Neural cell (in vitro differentiated cells): ENCODE measurements at regions not wholly inside any gene's neighbourhood (a gene's known extent, or its start where the extent isn't known, plus 50 kb on each side); places are given as distances from the start of the nearest gene placed in this dataset.
A peak's percentile ranks its signal among the peaks of the same experiment; 100 is the strongest.

Experiments used
- H2AFZ ChIP-seq: fragments of 200-600, 300-800 bp; sonication (generic), shearing (Covaris generic); 2 replicates; pipeline ENCODE4 v1.6.0; 2014; ENCODE audit warnings: low read depth, mild to moderate bottlenecking, antibody characterized with exemption, low read length, moderate library complexity
- H3F3A ChIP-seq: fragments of 200-600 bp; shearing (Covaris generic); 2 replicates; pipeline ENCODE4 v1.6.1; 2016; ENCODE audit warnings: mild to moderate bottlenecking, moderate library complexity, mixed read lengths, antibody characterized with exemption, low read length; ENCODE audit not compliant: insufficient read depth, poor library complexity, severe bottlenecking
- H3K27ac ChIP-seq: fragments of 200-600, 300-800 bp; sonication (generic), shearing (Covaris generic); 2 replicates; pipeline ENCODE4 v1.5.1; 2014; ENCODE audit warnings: mild to moderate bottlenecking, low read length, moderate library complexity
- H3K27me3 ChIP-seq: fragments of 300-800, 200-600 bp; sonication (generic), shearing (Covaris generic); 2 replicates; pipeline ENCODE4 v1.6.0; 2014; ENCODE audit warnings: mild to moderate bottlenecking, low read depth, low read length, moderate library complexity; ENCODE audit not compliant: insufficient read depth
- H3K36me3 ChIP-seq: fragments of 300-800, 200-600 bp; sonication (generic), shearing (Covaris generic); 2 replicates; pipeline ENCODE4 v1.5.1; 2014; ENCODE audit warnings: mild to moderate bottlenecking, antibody characterized with exemption, low read length, moderate library complexity; ENCODE audit not compliant: insufficient read depth
- H3K4me2 ChIP-seq: fragments of 300-800, 200-600 bp; sonication (generic), shearing (Covaris generic); 2 replicates; pipeline ENCODE4 v1.6.0; 2014; ENCODE audit warnings: mild to moderate bottlenecking, low read length
- H3K4me3 ChIP-seq: fragments of 300-800, 200-600 bp; sonication (generic), shearing (Covaris generic); 2 replicates; pipeline ENCODE4 v1.5.1; 2014; ENCODE audit warnings: mild to moderate bottlenecking, low read length, moderate library complexity
- H3K79me2 ChIP-seq: fragments of 200-600 bp; shearing (Covaris generic); replicated peaks from 2 replicates; pipeline ENCODE4 v1.6.0; 2014; ENCODE audit warnings: mild to moderate bottlenecking, low read length, moderate library complexity; ENCODE audit not compliant: insufficient read depth
- H3K9ac ChIP-seq: fragments of 300-800, 200-600 bp; sonication (generic), shearing (Covaris generic); 2 replicates; pipeline ENCODE4 v1.6.1; 2016; ENCODE audit warnings: mild to moderate bottlenecking, low read length, mixed read lengths
- H3K9me2 ChIP-seq: fragments of 200-600 bp; shearing (Covaris generic); 2 replicates; pipeline ENCODE4 v1.6.1; 2016; ENCODE audit warnings: mild to moderate bottlenecking, low read length, mixed read lengths; ENCODE audit not compliant: insufficient read depth
- H3K9me3 ChIP-seq: fragments of 200-600, 300-800 bp; sonication (generic), shearing (Covaris generic); 2 replicates; pipeline ENCODE4 v1.6.1; 2016; ENCODE audit warnings: mild to moderate bottlenecking, mixed run types, low read length, moderate library complexity, mixed read lengths
- H4K20me1 ChIP-seq: fragments of 200-600 bp; shearing (Covaris generic); 2 replicates; pipeline ENCODE4 v1.6.1; 2016; ENCODE audit warnings: mild to moderate bottlenecking, mixed run types; ENCODE audit not compliant: insufficient read depth
- EP300 ChIP-seq: fragments of 450-650 bp; conservative IDR thresholded peaks from 2 replicates; pipeline ENCODE4 v1.6.1; 2014; ENCODE audit warnings: antibody characterized with exemption, mild to moderate bottlenecking, moderate library complexity; ENCODE audit not compliant: poor library complexity, severe bottlenecking
- EZH2 ChIP-seq: fragments of 200-600, 300-800 bp; shearing (Covaris generic), sonication (generic); IDR thresholded peaks from 2 replicates; pipeline ENCODE4 v1.6.1; 2014; ENCODE audit warnings: antibody characterized with exemption, low read length, borderline replicate concordance, mild to moderate bottlenecking; ENCODE audit not compliant: insufficient read depth, poor library complexity, severe bottlenecking
- MXI1 ChIP-seq: fragments of 450-650 bp; conservative IDR thresholded peaks from 2 replicates; pipeline ENCODE4 v1.6.1; 2014; ENCODE audit warnings: antibody characterized with exemption, mild to moderate bottlenecking; ENCODE audit not compliant: poor library complexity, severe bottlenecking
- POLR2AphosphoS5 ChIP-seq: IDR thresholded peaks from 2 replicates; pipeline ENCODE4 v1.6.1; 2012
- RAD21 ChIP-seq: fragments of 450-650 bp; conservative IDR thresholded peaks from 2 replicates; pipeline ENCODE4 v1.6.1; 2014; ENCODE audit warnings: antibody characterized with exemption, mild to moderate bottlenecking, moderate library complexity
- SMC3 ChIP-seq: fragments of 450-650 bp; conservative IDR thresholded peaks from 2 replicates; pipeline ENCODE4 v1.6.1; 2014; ENCODE audit warnings: antibody characterized with exemption, mild to moderate bottlenecking, moderate library complexity; ENCODE audit not compliant: poor library complexity
- TAF1 ChIP-seq: IDR thresholded peaks from 2 replicates; pipeline ENCODE4 v1.6.1; 2012; ENCODE audit warnings: low read depth
- TF ChIP-seq, protein P1 (sequence below): fragments of 450-650 bp; IDR thresholded peaks from 2 replicates; pipeline ENCODE4 v1.5.1; 2014; ENCODE audit warnings: antibody characterized with exemption, mild to moderate bottlenecking, moderate library complexity; ENCODE audit not compliant: poor library complexity, severe bottlenecking
- TF ChIP-seq, protein P2 (sequence below): IDR thresholded peaks from 2 replicates; pipeline ENCODE4 v1.6.1; 2012; ENCODE audit warnings: borderline replicate concordance

DNA sequence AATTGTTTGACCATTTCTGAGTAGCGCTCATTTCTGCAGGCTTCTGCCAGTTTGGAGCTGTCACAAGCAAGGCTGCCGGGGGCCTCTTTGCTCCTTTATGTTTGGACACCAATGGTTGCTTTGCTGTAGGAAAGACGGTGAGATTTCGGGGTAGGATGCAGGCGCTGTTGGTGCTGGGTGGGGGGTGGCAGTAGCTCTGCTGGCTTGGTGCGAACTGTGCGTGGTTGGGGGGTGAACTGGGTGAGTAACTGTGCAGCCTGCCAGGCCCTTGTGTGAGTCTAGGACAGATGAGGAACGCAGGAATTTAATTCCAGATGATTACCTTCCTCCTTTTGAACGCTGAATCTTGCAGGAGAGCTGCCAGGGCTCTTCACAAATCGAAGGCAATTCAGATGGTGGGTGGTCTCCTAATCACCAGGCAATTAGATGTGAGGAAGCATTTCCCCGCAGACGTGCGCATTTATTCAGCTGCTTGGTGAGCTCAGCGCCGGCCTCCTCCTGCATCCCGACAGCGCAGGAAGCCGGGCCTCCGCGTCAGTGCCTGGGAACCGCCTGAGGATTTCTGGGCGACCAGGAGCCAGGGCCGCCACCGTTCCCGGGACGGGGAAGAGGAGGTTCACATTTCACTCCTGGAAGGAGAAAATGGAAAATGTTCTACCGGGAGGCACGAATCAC, 154.4 kb downstream of the FOXL1 start:
- Histone ChIP-seq H3K9me2 (no peaks in the 10 kb centered on the region), H3K36me3 (no peaks in the 10 kb centered on the region), H3K4me3 (peak overlapping the region; percentile 55), H3K9ac (peak overlapping the region; percentile 44), H3K79me2 (no peaks in the 10 kb centered on the region), H2AFZ (peak overlapping the region; percentile 61), H4K20me1 (no peaks in the 10 kb centered on the region), H3K27ac (peak overlapping the region; percentile 74), H3K4me2 (peak overlapping the region; percentile 4), H3F3A (peaks cover 9% of the 10 kb centered on the region), H3K9me3 (no peaks in the 10 kb centered on the region), H3K27me3 (no peaks in the 10 kb centered on the region)
- TF ChIP-seq, protein P1, sequence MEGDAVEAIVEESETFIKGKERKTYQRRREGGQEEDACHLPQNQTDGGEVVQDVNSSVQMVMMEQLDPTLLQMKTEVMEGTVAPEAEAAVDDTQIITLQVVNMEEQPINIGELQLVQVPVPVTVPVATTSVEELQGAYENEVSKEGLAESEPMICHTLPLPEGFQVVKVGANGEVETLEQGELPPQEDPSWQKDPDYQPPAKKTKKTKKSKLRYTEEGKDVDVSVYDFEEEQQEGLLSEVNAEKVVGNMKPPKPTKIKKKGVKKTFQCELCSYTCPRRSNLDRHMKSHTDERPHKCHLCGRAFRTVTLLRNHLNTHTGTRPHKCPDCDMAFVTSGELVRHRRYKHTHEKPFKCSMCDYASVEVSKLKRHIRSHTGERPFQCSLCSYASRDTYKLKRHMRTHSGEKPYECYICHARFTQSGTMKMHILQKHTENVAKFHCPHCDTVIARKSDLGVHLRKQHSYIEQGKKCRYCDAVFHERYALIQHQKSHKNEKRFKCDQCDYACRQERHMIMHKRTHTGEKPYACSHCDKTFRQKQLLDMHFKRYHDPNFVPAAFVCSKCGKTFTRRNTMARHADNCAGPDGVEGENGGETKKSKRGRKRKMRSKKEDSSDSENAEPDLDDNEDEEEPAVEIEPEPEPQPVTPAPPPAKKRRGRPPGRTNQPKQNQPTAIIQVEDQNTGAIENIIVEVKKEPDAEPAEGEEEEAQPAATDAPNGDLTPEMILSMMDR, result no peak
- peak; percentile 26 for TF ChIP-seq RAD21
- TF ChIP-seq POLR2AphosphoS5, result peak; percentile 59
- no peak for TF ChIP-seq EZH2
- TF ChIP-seq TAF1, result no peak
- TF ChIP-seq, protein P2, sequence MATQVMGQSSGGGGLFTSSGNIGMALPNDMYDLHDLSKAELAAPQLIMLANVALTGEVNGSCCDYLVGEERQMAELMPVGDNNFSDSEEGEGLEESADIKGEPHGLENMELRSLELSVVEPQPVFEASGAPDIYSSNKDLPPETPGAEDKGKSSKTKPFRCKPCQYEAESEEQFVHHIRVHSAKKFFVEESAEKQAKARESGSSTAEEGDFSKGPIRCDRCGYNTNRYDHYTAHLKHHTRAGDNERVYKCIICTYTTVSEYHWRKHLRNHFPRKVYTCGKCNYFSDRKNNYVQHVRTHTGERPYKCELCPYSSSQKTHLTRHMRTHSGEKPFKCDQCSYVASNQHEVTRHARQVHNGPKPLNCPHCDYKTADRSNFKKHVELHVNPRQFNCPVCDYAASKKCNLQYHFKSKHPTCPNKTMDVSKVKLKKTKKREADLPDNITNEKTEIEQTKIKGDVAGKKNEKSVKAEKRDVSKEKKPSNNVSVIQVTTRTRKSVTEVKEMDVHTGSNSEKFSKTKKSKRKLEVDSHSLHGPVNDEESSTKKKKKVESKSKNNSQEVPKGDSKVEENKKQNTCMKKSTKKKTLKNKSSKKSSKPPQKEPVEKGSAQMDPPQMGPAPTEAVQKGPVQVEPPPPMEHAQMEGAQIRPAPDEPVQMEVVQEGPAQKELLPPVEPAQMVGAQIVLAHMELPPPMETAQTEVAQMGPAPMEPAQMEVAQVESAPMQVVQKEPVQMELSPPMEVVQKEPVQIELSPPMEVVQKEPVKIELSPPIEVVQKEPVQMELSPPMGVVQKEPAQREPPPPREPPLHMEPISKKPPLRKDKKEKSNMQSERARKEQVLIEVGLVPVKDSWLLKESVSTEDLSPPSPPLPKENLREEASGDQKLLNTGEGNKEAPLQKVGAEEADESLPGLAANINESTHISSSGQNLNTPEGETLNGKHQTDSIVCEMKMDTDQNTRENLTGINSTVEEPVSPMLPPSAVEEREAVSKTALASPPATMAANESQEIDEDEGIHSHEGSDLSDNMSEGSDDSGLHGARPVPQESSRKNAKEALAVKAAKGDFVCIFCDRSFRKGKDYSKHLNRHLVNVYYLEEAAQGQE, result no peak
- TF ChIP-seq EP300, result peak; percentile 45
- no peak for TF ChIP-seq MXI1
- peak; percentile 23 for TF ChIP-seq SMC3

- Histone ChIP-seq H3K27me3 (no peaks in the 10 kb centered on the region), H3K27ac (peak overlapping the region; percentile 74), H3K9me3 (no peaks in the 10 kb centered on the region)
Observed at GRCh38 chr16:86733546-86734254, 155.4 kb downstream of the FOXL1 start.

More at GRCh38 chr16:86733546-86734254, 155.4 kb downstream of the FOXL1 start:
- Histone ChIP-seq H3K79me2 (no peaks in the 10 kb centered on the region), H2AFZ (no peak overlapping the region), H3K9ac (peak overlapping the region; percentile 44), H3F3A (peaks cover 9% of the 10 kb centered on the region), H3K9me2 (no peaks in the 10 kb centered on the region), H4K20me1 (no peaks in the 10 kb centered on the region), H3K4me3 (peak overlapping the region; percentile 55), H3K36me3 (no peaks in the 10 kb centered on the region), H3K4me2 (peak overlapping the region; percentile 4)
- TF ChIP-seq POLR2AphosphoS5 (no peak), TAF1 (no peak), SMC3 (no peak), EP300 (no peak), RAD21 (no peak), MXI1 (no peak), EZH2 (no peak)
- TF ChIP-seq, protein P2, result no peak
- TF ChIP-seq, protein P1, result no peak
